ENCODE measurements at regions not wholly inside any gene's neighbourhood (a gene's known extent, or its start where the extent isn't known, plus 50 kb on each side); places are given as distances from the start of the nearest gene placed in this dataset.

DNA sequence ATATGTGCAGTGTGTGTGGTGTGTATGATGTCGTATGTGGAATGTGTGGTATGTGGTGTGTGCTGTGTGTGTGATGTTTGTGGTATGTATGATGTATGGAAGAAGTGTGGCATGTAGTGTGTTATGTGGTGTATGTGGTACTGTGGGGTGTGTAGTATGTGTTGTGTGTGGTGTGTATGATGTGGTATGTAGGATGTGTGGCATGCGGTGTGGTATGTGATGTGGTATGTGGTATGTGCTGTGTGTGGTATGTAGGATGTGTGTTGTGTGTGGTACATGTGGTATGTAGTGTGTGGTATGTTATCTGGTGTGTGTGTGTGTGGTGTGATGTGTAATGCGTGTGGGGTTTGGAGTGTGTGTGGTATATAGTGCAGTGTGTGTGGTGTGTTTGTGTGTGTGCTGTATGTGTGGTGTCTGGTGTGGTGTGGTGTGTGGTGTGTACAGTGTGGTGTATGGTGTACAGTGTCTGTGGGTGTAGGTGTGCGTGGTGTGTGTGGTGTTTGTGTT is 129.6 kb downstream of the ATP6V0E2 start:
- TF ChIP-seq TAF1 (IDR thresholded peaks at IDR 0.05; ENCODE audit: borderline replicate concordance, insufficient read depth, low read length), result no peak
- TF ChIP-seq, protein P1, sequence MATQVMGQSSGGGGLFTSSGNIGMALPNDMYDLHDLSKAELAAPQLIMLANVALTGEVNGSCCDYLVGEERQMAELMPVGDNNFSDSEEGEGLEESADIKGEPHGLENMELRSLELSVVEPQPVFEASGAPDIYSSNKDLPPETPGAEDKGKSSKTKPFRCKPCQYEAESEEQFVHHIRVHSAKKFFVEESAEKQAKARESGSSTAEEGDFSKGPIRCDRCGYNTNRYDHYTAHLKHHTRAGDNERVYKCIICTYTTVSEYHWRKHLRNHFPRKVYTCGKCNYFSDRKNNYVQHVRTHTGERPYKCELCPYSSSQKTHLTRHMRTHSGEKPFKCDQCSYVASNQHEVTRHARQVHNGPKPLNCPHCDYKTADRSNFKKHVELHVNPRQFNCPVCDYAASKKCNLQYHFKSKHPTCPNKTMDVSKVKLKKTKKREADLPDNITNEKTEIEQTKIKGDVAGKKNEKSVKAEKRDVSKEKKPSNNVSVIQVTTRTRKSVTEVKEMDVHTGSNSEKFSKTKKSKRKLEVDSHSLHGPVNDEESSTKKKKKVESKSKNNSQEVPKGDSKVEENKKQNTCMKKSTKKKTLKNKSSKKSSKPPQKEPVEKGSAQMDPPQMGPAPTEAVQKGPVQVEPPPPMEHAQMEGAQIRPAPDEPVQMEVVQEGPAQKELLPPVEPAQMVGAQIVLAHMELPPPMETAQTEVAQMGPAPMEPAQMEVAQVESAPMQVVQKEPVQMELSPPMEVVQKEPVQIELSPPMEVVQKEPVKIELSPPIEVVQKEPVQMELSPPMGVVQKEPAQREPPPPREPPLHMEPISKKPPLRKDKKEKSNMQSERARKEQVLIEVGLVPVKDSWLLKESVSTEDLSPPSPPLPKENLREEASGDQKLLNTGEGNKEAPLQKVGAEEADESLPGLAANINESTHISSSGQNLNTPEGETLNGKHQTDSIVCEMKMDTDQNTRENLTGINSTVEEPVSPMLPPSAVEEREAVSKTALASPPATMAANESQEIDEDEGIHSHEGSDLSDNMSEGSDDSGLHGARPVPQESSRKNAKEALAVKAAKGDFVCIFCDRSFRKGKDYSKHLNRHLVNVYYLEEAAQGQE (IDR thresholded peaks at IDR 0.05; ENCODE audit: insufficient read depth in 1 of 2, low read depth in 2 of 2, low read length in 2 of 2), result no peak
- no peak for TF ChIP-seq FOXP2 (optimal IDR thresholded peaks at IDR 0.05; ENCODE audit: borderline replicate concordance, extremely low read depth, extremely low read length, insufficient read depth)
- TF ChIP-seq SIN3A (IDR thresholded peaks at IDR 0.05; ENCODE audit: borderline replicate concordance, insufficient read depth, low read length), result no peak
- TF ChIP-seq POLR2AphosphoS5 (IDR thresholded peaks at IDR 0.05; ENCODE audit: low read depth, low read length), result no peak

DNA sequence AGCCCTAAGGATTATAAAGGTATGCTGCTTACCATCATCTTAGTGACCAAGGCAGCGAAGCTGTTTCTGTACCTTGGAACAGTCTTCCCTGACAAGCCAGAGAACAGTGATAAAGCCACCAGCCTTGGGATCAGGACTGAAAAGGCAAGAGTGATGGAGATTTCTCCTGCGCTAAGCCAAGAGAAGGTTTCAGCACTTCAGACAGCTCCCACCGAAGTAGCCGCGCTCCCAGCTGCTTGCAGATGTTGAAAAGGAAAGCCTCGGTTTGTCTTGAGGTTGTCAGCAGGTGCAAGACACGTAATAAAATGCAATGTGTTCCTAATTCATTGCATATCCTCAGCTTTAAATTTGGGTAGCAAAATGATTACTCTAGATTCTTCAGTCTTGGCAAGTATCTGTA is 171.0 kb downstream of the ATP6V0E2 start:
- TF ChIP-seq, protein P1 (IDR thresholded peaks at IDR 0.05; ENCODE audit: insufficient read depth in 1 of 2, low read depth in 2 of 2, low read length in 2 of 2), result peak; percentile 75 to 89

Data from PFSK-1 (cell line).